ENCODE measurements at regions not wholly inside any gene's neighbourhood (a gene's known extent, or its start where the extent isn't known, plus 50 kb on each side); places are given as distances from the start of the nearest gene placed in this dataset.
"Not testable (repeated sequence)": the region's sequence is repeated elsewhere in the genome, so short reads cannot be mapped to it uniquely, and the experiment has no call there.

DNA sequence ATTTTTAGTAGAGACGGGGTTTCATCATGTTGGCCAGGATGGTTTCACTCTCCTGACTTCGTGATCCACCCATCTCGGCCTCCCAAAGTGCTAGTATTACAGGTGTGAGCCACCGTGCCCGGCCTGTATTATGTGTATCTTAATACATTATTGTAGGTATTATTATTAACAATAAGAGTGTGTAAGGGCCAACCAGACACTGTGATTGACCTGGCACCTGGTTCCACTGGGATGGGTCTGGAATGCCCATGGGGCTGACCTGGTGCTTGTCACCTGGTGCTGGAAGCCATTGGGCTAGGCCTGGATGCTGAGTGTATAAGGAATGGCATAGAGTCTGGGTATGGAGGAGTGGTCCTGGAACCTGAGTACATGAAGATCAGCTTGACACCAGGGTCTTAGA lies 906.9 kb upstream of the TMEFF2 start:
- TF ChIP-seq, protein P1, sequence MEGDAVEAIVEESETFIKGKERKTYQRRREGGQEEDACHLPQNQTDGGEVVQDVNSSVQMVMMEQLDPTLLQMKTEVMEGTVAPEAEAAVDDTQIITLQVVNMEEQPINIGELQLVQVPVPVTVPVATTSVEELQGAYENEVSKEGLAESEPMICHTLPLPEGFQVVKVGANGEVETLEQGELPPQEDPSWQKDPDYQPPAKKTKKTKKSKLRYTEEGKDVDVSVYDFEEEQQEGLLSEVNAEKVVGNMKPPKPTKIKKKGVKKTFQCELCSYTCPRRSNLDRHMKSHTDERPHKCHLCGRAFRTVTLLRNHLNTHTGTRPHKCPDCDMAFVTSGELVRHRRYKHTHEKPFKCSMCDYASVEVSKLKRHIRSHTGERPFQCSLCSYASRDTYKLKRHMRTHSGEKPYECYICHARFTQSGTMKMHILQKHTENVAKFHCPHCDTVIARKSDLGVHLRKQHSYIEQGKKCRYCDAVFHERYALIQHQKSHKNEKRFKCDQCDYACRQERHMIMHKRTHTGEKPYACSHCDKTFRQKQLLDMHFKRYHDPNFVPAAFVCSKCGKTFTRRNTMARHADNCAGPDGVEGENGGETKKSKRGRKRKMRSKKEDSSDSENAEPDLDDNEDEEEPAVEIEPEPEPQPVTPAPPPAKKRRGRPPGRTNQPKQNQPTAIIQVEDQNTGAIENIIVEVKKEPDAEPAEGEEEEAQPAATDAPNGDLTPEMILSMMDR (conservative IDR thresholded peaks at IDR 0.05; ENCODE audit: low read depth, low read length), result no peak
- DNase-seq (ENCODE audit: low read depth), result no peak
- H3K4me3 ChIP-seq (ENCODE audit: low read depth, low read length), result no peak overlapping the region

DNA sequence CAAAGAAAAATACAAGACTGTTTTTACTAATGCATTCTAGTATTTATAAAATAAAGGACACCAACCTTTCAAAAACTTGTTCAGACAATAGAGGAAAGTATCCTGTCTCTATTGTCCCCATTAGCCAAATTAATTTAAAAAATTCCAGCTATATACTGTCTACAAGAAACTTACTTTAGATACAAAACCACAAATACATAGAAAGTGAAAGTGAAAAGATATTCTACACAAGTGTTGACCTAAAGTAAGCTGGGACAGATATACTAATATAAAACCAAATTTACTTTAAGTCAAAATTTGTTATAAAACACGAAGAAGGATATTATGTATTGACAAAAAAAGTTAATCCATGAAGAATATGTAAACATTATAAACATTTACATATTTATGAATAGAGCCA lies 893.3 kb upstream of the TMEFF2 start:
- TF ChIP-seq, protein P1 (conservative IDR thresholded peaks at IDR 0.05; ENCODE audit: low read depth, low read length), result no peak
- H3K4me3 ChIP-seq (ENCODE audit: low read depth, low read length), result no peak overlapping the region
- DNase-seq (ENCODE audit: low read depth), result no peak

DNA sequence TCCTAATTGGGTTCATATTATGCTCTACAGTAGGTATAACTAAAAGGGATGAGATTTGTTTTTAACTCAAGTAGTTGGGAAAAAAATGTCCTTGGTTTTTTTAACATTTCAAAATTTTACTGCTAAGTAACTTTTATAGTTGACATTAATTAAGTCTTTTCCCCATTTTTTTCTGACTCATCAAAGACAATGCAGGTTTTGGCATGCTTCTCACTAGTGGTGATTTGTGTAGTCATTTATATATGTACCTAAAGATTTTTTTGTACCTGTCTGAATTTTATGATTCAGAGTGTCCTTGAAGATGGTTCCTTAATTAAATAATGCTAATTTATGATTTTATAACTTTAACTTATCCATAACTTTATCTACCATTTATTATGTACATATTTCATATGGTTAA lies 882.3 kb upstream of the TMEFF2 start:
- DNase-seq (ENCODE audit: low read depth), result no peak
- TF ChIP-seq, protein P1 (conservative IDR thresholded peaks at IDR 0.05; ENCODE audit: low read depth, low read length), result no peak

DNA sequence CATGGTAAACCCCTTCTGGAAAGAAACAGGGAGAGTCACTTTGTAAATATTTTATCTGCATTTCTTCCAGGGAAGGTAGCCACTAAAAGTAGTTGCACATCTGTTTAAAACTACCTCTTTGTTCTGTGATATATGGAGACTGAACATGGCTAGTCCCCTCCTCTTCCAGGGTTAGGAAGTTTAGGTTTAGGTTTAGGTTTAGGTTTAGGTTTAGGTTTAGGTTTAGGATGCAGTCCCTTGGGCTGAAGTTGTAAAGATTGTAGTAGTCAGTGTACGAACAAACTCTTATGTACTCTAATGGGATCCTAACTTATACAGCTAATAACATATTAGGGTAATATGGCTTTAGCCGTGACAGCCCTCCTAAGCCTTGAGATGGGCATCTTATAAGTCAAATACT lies 880.2 kb upstream of the TMEFF2 start:
- H3K4me3 ChIP-seq (ENCODE audit: low read depth, low read length), result no peak overlapping the region
- TF ChIP-seq, protein P1 (conservative IDR thresholded peaks at IDR 0.05; ENCODE audit: low read depth, low read length), result no peak
- DNase-seq (ENCODE audit: low read depth), result no peak

More for the DNA sequence above, 882.3 kb upstream of the TMEFF2 start:
- no peak overlapping the region for H3K4me3 ChIP-seq (ENCODE audit: low read depth, low read length)

DNA sequence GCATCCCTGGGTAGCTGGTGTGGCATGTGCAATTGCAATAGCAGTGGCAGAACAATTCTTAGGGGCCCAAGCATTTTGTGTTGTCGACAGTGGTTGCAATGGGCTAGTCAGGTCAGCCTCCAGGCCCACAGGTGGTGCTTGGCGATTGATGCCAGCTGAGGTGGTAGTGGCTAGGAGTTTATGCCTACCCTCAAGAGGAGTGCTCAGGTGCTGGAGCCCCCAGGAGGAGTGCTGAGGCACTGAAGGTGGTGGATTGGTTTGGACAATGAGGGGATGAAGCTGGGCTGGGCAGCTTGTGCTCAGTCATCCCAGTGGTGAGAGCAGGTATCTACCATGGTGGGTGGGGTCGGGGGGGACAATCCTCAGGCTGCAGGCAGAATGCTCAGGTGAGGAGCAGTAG lies 877.9 kb upstream of the TMEFF2 start:
- TF ChIP-seq, protein P1 (conservative IDR thresholded peaks at IDR 0.05; ENCODE audit: low read depth, low read length), result no peak
- no peak overlapping the region for H3K4me3 ChIP-seq (ENCODE audit: low read depth, low read length)
- no peak for DNase-seq (ENCODE audit: low read depth)

DNA sequence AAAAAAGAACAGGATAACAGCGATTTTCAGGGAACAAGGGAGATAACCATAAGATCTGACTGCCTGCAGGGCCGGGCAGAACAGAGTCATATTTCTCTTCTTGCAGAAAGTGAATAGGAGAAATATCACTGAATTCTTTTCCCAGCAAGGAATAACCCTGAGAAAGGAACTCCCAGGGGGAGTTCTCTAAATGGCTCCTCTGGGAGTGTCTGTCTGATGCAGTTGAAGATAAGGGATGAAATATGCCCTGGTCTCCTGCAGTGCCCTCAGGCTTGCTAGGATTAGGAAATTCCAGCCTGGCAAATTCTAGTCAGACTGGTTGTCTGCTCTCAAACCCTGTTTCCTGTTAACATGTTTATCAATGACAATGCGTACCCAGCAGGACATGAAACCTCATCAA lies 830.8 kb upstream of the TMEFF2 start:
- not testable (repeated sequence) for DNase-seq (ENCODE audit: low read depth)

DNA sequence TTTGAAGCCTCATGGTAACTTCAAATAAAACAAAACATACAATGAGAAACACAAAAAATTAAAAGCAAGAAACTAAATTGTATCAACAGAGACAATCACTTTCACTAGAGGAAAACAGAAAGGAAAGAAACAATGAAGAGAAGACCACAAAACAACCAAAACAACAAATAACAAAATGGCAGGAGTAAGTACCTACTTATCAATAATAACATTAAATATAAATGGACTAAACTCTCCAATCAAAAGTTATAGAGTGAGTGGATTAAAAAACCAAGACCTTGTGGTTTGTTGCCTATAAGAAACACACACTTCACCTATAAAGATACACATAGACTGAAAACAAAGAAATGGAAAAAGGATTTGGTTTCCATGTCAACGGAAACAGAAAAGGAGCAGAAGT lies 830.1 kb upstream of the TMEFF2 start:
- no peak overlapping the region for H3K4me3 ChIP-seq (ENCODE audit: low read depth, low read length)
- no peak for DNase-seq (ENCODE audit: low read depth)
- TF ChIP-seq, protein P1 (conservative IDR thresholded peaks at IDR 0.05; ENCODE audit: low read depth, low read length), result no peak

More for the DNA sequence above, 830.8 kb upstream of the TMEFF2 start:
- H3K4me3 ChIP-seq (ENCODE audit: low read depth, low read length), result not testable (repeated sequence)

DNA sequence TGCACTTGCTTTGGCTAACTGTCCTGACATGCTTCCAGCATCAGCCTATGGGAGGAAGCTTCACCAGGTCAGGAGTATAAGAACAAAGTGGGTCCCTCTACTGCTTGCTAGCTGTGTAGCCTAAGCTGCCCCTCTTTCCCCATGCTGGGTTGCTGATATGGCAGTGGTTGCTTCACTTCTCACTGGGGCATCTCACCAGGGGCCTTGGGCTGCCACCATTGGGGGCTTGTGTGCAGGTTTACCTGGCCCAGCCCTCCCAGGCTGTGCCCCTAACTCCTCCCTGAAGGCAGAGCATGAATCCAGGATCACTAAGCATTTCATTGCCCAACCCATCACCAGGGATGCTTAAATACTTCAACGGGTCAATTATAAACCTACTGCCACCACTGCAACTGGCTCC lies 817.1 kb upstream of the TMEFF2 start:
- TF ChIP-seq, protein P1 (conservative IDR thresholded peaks at IDR 0.05; ENCODE audit: low read depth, low read length), result no peak
- no peak overlapping the region for H3K4me3 ChIP-seq (ENCODE audit: low read depth, low read length)
- no peak for DNase-seq (ENCODE audit: low read depth)
